Lower lobe of right lung (tissue), 2 donors: ENCODE measurements at regions not wholly inside any gene's neighbourhood (a gene's known extent, or its start where the extent isn't known, plus 50 kb on each side); places are given as distances from the start of the nearest gene placed in this dataset.
"Not testable (repeated sequence)": the region's sequence is repeated elsewhere in the genome, so short reads cannot be mapped to it uniquely, and the experiment has no call there.

ENCODE experiments used
- ATAC-seq, 2 donors: fragments of 200-7000 bp; cut with Tn5 transposase; one replicate each; pipeline ENCODE4 v1.9.1; 2020 to 2022; ENCODE audit warnings: mild to moderate bottlenecking in 2 of 2, moderate library complexity in 2 of 2
- DNase-seq: peaks from one replicate; pipeline ENCODE4 v3.0.0-alpha.2; 2020
- H3K27ac ChIP-seq: fragments of 200-600 bp; one replicate; pipeline ENCODE4 v1.8.0; 2022
- H3K27me3 ChIP-seq: fragments of 200-600 bp; one replicate; pipeline ENCODE4 v1.8.0; 2022; ENCODE audit warnings: low read depth
- H3K36me3 ChIP-seq: fragments of 200-600 bp; one replicate; pipeline ENCODE4 v1.8.0; 2022; ENCODE audit warnings: mild to moderate bottlenecking
- H3K4me1 ChIP-seq: fragments of 200-600 bp; one replicate; pipeline ENCODE4 v1.8.0; 2022
- H3K4me3 ChIP-seq: fragments of 200-600 bp; one replicate; pipeline ENCODE4 v1.8.0; 2022; ENCODE audit warnings: mild to moderate bottlenecking
- H3K9me3 ChIP-seq: fragments of 200-600 bp; one replicate; pipeline ENCODE4 v1.8.0; 2022
- CTCF ChIP-seq: fragments of 200-600 bp; IDR thresholded peaks from one replicate; pipeline ENCODE4 v1.8.0; 2022; ENCODE audit warnings: antibody characterized with exemption, mild to moderate bottlenecking
- intact Hi-C: fragments of 100-400 bp; cut with DNase I; formaldehyde crosslinking; loops from one replicate; pipeline ENCODE4 v1.11.0; 2022
- donor health status: DM: no; HTN: yes; CAD: no; lungs with severe emphysema.

DNA sequence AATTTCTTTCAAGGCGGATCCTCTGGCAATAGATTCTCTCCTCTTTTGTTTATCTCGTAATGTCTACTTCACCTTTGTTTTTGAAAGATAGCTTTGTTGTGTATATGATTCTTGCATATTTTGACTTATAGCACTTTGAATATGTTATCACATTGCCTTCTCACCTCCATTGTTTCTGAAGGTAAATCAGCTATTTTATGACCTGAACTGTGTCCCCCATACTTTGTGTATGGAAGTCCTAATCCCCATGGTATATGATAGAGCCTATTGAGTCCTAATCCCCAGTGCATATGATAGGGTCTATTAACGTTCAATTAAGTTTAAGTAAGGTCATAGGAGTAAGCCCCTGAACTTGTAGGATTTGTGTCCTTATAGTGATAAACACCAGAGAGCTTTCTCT lies 910.2 kb upstream of the NUDT12 start:
- Histone ChIP-seq H3K4me3 (no peak overlapping the region), H3K27me3 (no peaks in the 10 kb centered on the region), H3K4me1 (no peaks in the 10 kb centered on the region), H3K27ac (no peak overlapping the region), H3K36me3 (no peaks in the 10 kb centered on the region), H3K9me3 (peaks cover 9% of the 10 kb centered on the region)
- ATAC-seq = no peak
- intact Hi-C loops = no loop called here
- no peak for TF ChIP-seq CTCF
- no peak for DNase-seq

DNA sequence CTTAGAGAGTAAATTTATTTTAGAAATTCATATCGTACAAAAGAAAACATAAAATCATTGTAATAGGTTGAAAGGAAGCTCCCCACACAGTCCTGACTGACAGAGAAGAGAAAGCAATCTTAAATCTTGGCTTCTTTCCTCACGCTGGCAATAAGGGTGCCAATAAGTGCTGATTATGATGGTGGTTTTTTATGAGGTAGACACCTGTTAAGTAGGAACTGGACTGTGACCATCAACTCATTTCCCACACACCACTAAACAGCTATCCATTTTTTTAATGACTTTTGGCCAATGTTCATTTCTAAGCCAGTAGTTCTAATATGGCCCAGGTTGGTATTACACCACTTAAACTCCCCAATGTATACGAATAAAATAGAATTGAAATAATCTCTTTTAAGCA lies 893.5 kb upstream of the NUDT12 start:
- intact Hi-C loops = no loop called here
- no peak for ATAC-seq
- Histone ChIP-seq H3K4me3 (no peak overlapping the region), H3K27ac (no peak overlapping the region), H3K36me3 (no peaks in the 10 kb centered on the region), H3K27me3 (no peaks in the 10 kb centered on the region), H3K9me3 (no peaks in the 10 kb centered on the region), H3K4me1 (no peaks in the 10 kb centered on the region)
- DNase-seq = no peak
- TF ChIP-seq CTCF = no peak

GRCh38 chr5:104452550-104452949 lies 890.0 kb upstream of the NUDT12 start:
- DNase-seq = no peak
- H3K4me1 ChIP-seq = no peaks in the 10 kb centered on the region
- H3K27ac ChIP-seq = no peak overlapping the region
- no peak overlapping the region for H3K4me3 ChIP-seq
- H3K27me3 ChIP-seq = no peaks in the 10 kb centered on the region
- H3K36me3 ChIP-seq = no peaks in the 10 kb centered on the region
- H3K9me3 ChIP-seq = no peaks in the 10 kb centered on the region
- no peak for ATAC-seq
- intact Hi-C loops = no loop called here
- TF ChIP-seq CTCF = no peak

DNA sequence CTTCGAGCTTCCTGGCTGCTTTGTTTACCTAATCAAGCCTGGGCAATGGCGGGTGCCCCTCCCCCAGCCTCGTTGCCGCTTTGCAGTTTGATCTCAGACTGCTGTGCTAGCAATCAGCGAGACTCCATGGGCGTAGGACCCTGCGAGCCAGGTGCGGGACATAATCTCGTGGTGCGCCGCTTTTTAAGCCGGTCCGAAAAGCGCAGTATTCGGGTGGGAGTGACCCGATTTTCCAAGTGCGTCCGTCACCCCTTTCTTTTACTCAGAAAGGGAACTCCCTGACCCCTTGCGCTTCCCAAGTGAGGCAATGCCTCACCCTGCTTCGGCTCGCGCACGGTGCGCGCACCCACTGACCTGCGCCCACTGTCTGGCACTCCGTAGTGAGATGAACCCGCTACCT lies 889.3 kb upstream of the NUDT12 start:
- H3K4me3 ChIP-seq, H3K27me3 ChIP-seq, H3K36me3 ChIP-seq, intact Hi-C loops, H3K9me3 ChIP-seq, H3K27ac ChIP-seq, H3K4me1 ChIP-seq, ATAC-seq, DNase-seq: not testable (repeated sequence)

- DNase-seq (no peak), ATAC-seq (no peak)
- no peaks in the 10 kb centered on the region for H3K36me3 ChIP-seq
- TF ChIP-seq CTCF = no peak
- H3K4me3 ChIP-seq = no peak overlapping the region
- H3K27ac ChIP-seq = no peak overlapping the region
- no peaks in the 10 kb centered on the region for H3K4me1 ChIP-seq
- H3K9me3 ChIP-seq = no peaks in the 10 kb centered on the region
- no peaks in the 10 kb centered on the region for H3K27me3 ChIP-seq
- intact Hi-C loops = no loop called here
These were observed 882.1 kb upstream of the NUDT12 start for GRCh38 chr5:104444656-104445055.

DNA sequence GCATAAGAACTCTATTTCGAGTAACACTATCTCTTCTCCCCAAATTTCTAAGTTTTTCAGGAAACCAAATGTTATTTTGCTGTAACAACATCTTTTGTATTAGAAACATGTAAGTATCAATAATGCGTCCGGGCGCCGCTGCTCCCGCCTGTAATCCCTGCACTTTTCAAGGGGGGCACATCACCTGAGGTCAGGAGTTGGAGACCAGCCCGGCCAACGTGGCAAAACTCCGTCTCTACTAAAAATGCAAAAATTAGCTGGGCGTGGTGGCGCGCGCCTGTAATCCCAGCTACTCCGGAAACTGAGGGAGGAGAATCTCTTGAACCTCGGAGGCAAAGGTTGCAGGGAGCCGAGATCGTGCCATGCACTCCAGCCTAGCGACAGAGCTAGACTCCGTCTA lies 881.1 kb upstream of the NUDT12 start:
- TF ChIP-seq CTCF = no peak
- Histone ChIP-seq H3K27me3 (no peaks in the 10 kb centered on the region), H3K9me3 (no peaks in the 10 kb centered on the region), H3K36me3 (no peaks in the 10 kb centered on the region), H3K4me3 (no peak overlapping the region), H3K4me1 (no peaks in the 10 kb centered on the region), H3K27ac (no peak overlapping the region)
- intact Hi-C loops = no loop called here
- DNase-seq = no peak
- no peak for ATAC-seq
